ENCODE measurements at regions not wholly inside any gene's neighbourhood (a gene's known extent, or its start where the extent isn't known, plus 50 kb on each side); places are given as distances from the start of the nearest gene placed in this dataset.

DNA sequence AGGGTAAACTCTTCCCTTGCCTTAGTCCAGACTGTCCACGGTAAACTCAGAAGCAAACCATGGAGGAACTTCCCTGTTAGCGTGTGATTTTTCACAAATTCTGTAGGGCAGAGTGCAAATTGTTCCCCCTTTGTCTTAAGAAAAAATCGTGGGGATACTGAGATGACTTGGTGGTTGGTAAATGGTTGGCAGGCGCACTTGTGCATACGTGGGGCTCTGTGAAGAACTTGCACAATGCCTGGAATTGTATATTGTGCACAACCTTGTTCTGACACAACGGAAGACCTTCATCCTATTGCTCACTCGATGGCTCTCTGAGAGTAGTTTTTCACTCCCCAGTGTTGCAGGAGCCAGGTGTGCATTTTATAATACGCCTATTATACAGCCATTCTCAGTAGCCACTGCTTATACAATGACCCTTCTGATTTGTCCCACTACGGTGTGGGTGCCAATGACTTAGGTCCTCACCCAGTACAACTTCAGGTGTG lies 150.0 kb downstream of the SPRY1 start:
- TF ChIP-seq EZH2 (IDR thresholded peaks at IDR 0.05; ENCODE audit: low read length): no peak
- TF ChIP-seq, protein P1, sequence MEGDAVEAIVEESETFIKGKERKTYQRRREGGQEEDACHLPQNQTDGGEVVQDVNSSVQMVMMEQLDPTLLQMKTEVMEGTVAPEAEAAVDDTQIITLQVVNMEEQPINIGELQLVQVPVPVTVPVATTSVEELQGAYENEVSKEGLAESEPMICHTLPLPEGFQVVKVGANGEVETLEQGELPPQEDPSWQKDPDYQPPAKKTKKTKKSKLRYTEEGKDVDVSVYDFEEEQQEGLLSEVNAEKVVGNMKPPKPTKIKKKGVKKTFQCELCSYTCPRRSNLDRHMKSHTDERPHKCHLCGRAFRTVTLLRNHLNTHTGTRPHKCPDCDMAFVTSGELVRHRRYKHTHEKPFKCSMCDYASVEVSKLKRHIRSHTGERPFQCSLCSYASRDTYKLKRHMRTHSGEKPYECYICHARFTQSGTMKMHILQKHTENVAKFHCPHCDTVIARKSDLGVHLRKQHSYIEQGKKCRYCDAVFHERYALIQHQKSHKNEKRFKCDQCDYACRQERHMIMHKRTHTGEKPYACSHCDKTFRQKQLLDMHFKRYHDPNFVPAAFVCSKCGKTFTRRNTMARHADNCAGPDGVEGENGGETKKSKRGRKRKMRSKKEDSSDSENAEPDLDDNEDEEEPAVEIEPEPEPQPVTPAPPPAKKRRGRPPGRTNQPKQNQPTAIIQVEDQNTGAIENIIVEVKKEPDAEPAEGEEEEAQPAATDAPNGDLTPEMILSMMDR (optimal IDR thresholded peaks at IDR 0.05 in 1 of 3, IDR thresholded peaks at IDR 0.05 in 1 of 3, conservative IDR thresholded peaks at IDR 0.05 in 1 of 3; ENCODE audit: extremely low read depth in 1 of 3, insufficient read depth in 2 of 3, low read length in 3 of 3): no peak
